ENCODE measurements at regions not wholly inside any gene's neighbourhood (a gene's known extent, or its start where the extent isn't known, plus 50 kb on each side); places are given as distances from the start of the nearest gene placed in this dataset.

DNA sequence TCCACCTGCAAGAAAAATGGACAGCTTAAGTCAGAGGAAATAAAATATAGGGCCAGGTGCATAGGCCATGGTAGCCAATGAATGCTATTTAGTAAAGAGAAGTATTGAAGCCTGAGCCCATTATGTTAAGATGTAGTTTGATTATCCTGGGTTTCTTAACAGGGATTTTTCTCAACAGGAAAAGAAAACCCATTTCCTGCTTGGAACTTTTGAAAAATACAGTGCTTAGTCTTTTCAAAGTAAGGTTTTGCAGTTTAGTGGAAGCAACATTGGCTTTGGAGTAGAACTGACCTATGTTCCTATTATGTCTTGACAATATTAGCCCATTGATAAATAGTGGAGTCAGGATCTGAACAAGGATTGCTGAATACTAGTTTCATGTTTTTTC, 259.5 kb upstream of the TGFBR2 start:
- H3K27ac ChIP-seq, result no peak overlapping the region
- no peak overlapping the region for H3K4me3 ChIP-seq
- H3K36me3 ChIP-seq (ENCODE audit: insufficient read depth, low read length), result no peaks in the 10 kb centered on the region
- H3K9me3 ChIP-seq (ENCODE audit: low read depth, low read length), result no peaks in the 10 kb centered on the region
- H3K9ac ChIP-seq (ENCODE audit: insufficient read length), result no peak overlapping the region
- DNase-seq (ENCODE audit: low read depth, low spot score), result no peak
- TF ChIP-seq EZH2 (IDR thresholded peaks at IDR 0.05) (no peak), POLR2AphosphoS5 (IDR thresholded peaks at IDR 0.05; ENCODE audit: borderline replicate concordance, low read depth, low read length) (no peak), FOXP2 (optimal IDR thresholded peaks at IDR 0.05; ENCODE audit: control extremely low read depth, extremely low read length, insufficient read depth) (no peak)

GRCh38 chr3:30347679-30348216, 258.7 kb upstream of the TGFBR2 start:
- no peak overlapping the region for H3K27ac ChIP-seq
- H3K9ac ChIP-seq (ENCODE audit: insufficient read length), result no peak overlapping the region
- no peaks in the 10 kb centered on the region for H3K36me3 ChIP-seq (ENCODE audit: insufficient read depth, low read length)
- H3K4me3 ChIP-seq, result no peak overlapping the region
- TF ChIP-seq POLR2AphosphoS5 (IDR thresholded peaks at IDR 0.05; ENCODE audit: borderline replicate concordance, low read depth, low read length), result no peak
- TF ChIP-seq EZH2 (IDR thresholded peaks at IDR 0.05), result no peak
- no peak for TF ChIP-seq FOXP2 (optimal IDR thresholded peaks at IDR 0.05; ENCODE audit: control extremely low read depth, extremely low read length, insufficient read depth)
- no peaks in the 10 kb centered on the region for H3K9me3 ChIP-seq (ENCODE audit: low read depth, low read length)
- DNase-seq (ENCODE audit: low read depth, low spot score), result no peak

GRCh38 chr3:30349507-30349906, 256.9 kb upstream of the TGFBR2 start:
- Histone ChIP-seq H3K36me3 (ENCODE audit: insufficient read depth, low read length) (no peaks in the 10 kb centered on the region), H3K4me3 (no peak overlapping the region), H3K9ac (ENCODE audit: insufficient read length) (no peak overlapping the region), H3K27ac (no peak overlapping the region), H3K9me3 (ENCODE audit: low read depth, low read length) (no peaks in the 10 kb centered on the region)
- DNase-seq (ENCODE audit: low read depth, low spot score), result no peak
- TF ChIP-seq EZH2 (IDR thresholded peaks at IDR 0.05) (no peak), POLR2AphosphoS5 (IDR thresholded peaks at IDR 0.05; ENCODE audit: borderline replicate concordance, low read depth, low read length) (no peak), FOXP2 (optimal IDR thresholded peaks at IDR 0.05; ENCODE audit: control extremely low read depth, extremely low read length, insufficient read depth) (no peak)

DNA sequence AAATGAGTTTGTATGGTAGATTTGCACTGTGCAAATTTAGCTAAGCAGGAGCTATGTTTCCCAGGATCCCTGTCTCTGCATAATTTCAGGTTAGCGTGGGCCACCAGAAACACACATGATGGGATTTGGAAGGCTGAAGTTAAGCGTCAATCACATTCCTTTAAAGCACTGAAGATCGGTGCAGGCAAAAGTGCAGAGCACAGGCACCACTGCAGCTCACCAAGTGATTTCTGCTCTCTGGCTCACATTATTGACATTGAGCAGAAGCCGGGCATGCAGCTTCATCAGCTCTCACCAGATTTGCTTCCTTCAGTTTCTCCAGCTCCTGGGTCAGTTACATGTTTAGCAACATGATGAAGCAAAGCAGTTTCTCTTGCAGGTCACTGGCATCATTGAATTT, 256.4 kb upstream of the TGFBR2 start:
- no peak overlapping the region for H3K27ac ChIP-seq
- DNase-seq (ENCODE audit: low read depth, low spot score), result no peak
- no peak overlapping the region for H3K4me3 ChIP-seq
- H3K9ac ChIP-seq (ENCODE audit: insufficient read length), result no peak overlapping the region
- no peaks in the 10 kb centered on the region for H3K9me3 ChIP-seq (ENCODE audit: low read depth, low read length)
- no peak for TF ChIP-seq POLR2AphosphoS5 (IDR thresholded peaks at IDR 0.05; ENCODE audit: borderline replicate concordance, low read depth, low read length)
- no peak for TF ChIP-seq EZH2 (IDR thresholded peaks at IDR 0.05)
- no peak for TF ChIP-seq FOXP2 (optimal IDR thresholded peaks at IDR 0.05; ENCODE audit: control extremely low read depth, extremely low read length, insufficient read depth)
- no peaks in the 10 kb centered on the region for H3K36me3 ChIP-seq (ENCODE audit: insufficient read depth, low read length)

GRCh38 chr3:30350901-30351300, 255.5 kb upstream of the TGFBR2 start:
- no peaks in the 10 kb centered on the region for H3K9me3 ChIP-seq (ENCODE audit: low read depth, low read length)
- H3K9ac ChIP-seq (ENCODE audit: insufficient read length), result no peak overlapping the region
- no peak overlapping the region for H3K4me3 ChIP-seq
- H3K36me3 ChIP-seq (ENCODE audit: insufficient read depth, low read length), result no peaks in the 10 kb centered on the region
- H3K27ac ChIP-seq, result no peak overlapping the region
- no peak for DNase-seq (ENCODE audit: low read depth, low spot score)
- TF ChIP-seq POLR2AphosphoS5 (IDR thresholded peaks at IDR 0.05; ENCODE audit: borderline replicate concordance, low read depth, low read length) (no peak), FOXP2 (optimal IDR thresholded peaks at IDR 0.05; ENCODE audit: control extremely low read depth, extremely low read length, insufficient read depth) (no peak), EZH2 (IDR thresholded peaks at IDR 0.05) (no peak)

GRCh38 chr3:30352410-30353318, 253.7 kb upstream of the TGFBR2 start:
- DNase-seq (ENCODE audit: low read depth, low spot score), result peak; percentile 28
- peak overlapping the region; percentile 36; the same call in 1 of the 2 replicates for H3K27ac ChIP-seq
- no peak overlapping the region for H3K4me3 ChIP-seq
- no peaks in the 10 kb centered on the region for H3K36me3 ChIP-seq (ENCODE audit: insufficient read depth, low read length)
- no peak for TF ChIP-seq FOXP2 (optimal IDR thresholded peaks at IDR 0.05; ENCODE audit: control extremely low read depth, extremely low read length, insufficient read depth)
- TF ChIP-seq POLR2AphosphoS5 (IDR thresholded peaks at IDR 0.05; ENCODE audit: borderline replicate concordance, low read depth, low read length), result no peak
- no peak for TF ChIP-seq EZH2 (IDR thresholded peaks at IDR 0.05)
- H3K9ac ChIP-seq (ENCODE audit: insufficient read length), result no peak overlapping the region
- no peaks in the 10 kb centered on the region for H3K9me3 ChIP-seq (ENCODE audit: low read depth, low read length)

DNA sequence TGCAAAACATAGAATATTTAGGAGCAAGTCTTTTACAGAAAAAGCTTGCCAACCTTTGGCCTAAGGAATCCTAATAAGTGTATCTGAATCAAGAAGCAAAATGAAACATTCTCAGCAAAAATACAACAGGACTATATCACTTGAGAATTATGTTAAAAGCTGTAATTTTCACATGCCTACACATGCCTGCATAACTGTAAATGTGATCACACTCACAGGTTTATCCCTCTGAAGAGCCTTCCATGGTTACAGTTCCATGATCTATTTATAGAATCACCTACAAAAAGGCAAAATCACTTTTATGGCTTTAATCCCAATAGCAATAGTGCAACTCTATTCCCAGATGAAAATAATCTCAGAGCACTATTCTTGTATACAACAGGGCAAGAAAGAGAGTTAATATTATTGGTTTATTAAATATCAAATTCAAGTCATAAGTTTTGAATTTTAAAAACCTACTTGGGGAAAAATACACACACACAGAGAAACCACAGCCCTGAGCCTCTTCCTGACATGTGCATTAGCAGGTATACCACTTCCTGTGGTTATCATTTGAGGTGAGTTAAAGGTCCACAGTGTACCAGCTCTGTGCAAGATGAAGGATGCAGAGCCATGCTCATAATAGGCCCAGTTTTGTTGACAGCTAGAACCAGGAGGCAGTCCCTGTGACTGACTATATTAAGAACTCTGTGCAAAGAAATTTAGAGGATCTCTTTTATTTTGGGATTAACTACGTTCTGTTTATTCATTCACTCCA, 252.5 kb upstream of the TGFBR2 start:
- TF ChIP-seq FOXP2 (optimal IDR thresholded peaks at IDR 0.05; ENCODE audit: control extremely low read depth, extremely low read length, insufficient read depth) (no peak), EZH2 (IDR thresholded peaks at IDR 0.05) (no peak), POLR2AphosphoS5 (IDR thresholded peaks at IDR 0.05; ENCODE audit: borderline replicate concordance, low read depth, low read length) (no peak)
- no peak overlapping the region for H3K27ac ChIP-seq
- no peaks in the 10 kb centered on the region for H3K36me3 ChIP-seq (ENCODE audit: insufficient read depth, low read length)
- no peak overlapping the region for H3K9ac ChIP-seq (ENCODE audit: insufficient read length)
- DNase-seq (ENCODE audit: low read depth, low spot score), result no peak
- no peak overlapping the region for H3K4me3 ChIP-seq
- no peaks in the 10 kb centered on the region for H3K9me3 ChIP-seq (ENCODE audit: low read depth, low read length)

GRCh38 chr3:30354513-30354912, 251.9 kb upstream of the TGFBR2 start:
- Histone ChIP-seq H3K9me3 (ENCODE audit: low read depth, low read length) (no peaks in the 10 kb centered on the region), H3K4me3 (no peak overlapping the region), H3K36me3 (ENCODE audit: insufficient read depth, low read length) (no peaks in the 10 kb centered on the region), H3K9ac (ENCODE audit: insufficient read length) (no peak overlapping the region), H3K27ac (no peak overlapping the region)
- no peak for DNase-seq (ENCODE audit: low read depth, low spot score)
- TF ChIP-seq EZH2 (IDR thresholded peaks at IDR 0.05) (no peak), FOXP2 (optimal IDR thresholded peaks at IDR 0.05; ENCODE audit: control extremely low read depth, extremely low read length, insufficient read depth) (no peak), POLR2AphosphoS5 (IDR thresholded peaks at IDR 0.05; ENCODE audit: borderline replicate concordance, low read depth, low read length) (no peak)
